ENCODE measurements at regions not wholly inside any gene's neighbourhood (a gene's known extent, or its start where the extent isn't known, plus 50 kb on each side); places are given as distances from the start of the nearest gene placed in this dataset.

DNA sequence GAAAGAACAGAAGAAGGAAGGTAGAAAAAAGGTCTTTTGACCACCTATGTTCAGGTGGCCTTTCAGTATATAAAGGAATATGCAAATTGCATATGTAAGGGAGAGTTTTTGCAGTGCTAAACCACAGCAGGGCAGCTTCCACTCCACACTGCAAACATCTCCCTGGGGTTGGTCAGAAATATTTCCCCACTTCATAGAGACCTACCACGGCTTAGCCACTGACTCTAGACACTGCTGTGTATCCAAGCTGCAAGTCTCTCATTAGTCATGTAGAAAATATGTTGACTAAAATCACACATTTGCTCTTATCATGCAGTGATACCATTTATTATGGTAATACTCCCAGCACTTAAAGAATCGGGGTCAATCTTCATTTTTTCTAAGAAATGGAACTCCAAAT, 214.9 kb upstream of the NR2F2 start:
- no peaks in the 10 kb centered on the region for H3K36me3 Mint-ChIP-seq (ENCODE audit: low read depth)
- H3K4me1 ChIP-seq (ENCODE audit: insufficient read depth) = peaks cover 10% of the 10 kb centered on the region; the same call in 1 of the 2 replicates
- H3K79me2 ChIP-seq (replicated peaks; ENCODE audit: insufficient read depth) = no peaks in the 10 kb centered on the region
- H3K27me3 Mint-ChIP-seq (ENCODE audit: insufficient read depth, low read depth, poor library complexity) = peaks cover 8% of the 10 kb centered on the region
- no peak overlapping the region for H3K4me2 ChIP-seq
- ATAC-seq (no peak), DNase-seq (ENCODE audit: low spot score) (no peak)
- H3K36me3 ChIP-seq (ENCODE audit: insufficient read depth) = no peaks in the 10 kb centered on the region
- no peak overlapping the region for H3K27ac Mint-ChIP-seq
- no peaks in the 10 kb centered on the region for H3K9me3 Mint-ChIP-seq
- TF ChIP-seq, protein P1, sequence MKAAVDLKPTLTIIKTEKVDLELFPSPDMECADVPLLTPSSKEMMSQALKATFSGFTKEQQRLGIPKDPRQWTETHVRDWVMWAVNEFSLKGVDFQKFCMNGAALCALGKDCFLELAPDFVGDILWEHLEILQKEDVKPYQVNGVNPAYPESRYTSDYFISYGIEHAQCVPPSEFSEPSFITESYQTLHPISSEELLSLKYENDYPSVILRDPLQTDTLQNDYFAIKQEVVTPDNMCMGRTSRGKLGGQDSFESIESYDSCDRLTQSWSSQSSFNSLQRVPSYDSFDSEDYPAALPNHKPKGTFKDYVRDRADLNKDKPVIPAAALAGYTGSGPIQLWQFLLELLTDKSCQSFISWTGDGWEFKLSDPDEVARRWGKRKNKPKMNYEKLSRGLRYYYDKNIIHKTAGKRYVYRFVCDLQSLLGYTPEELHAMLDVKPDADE (IDR thresholded peaks at IDR 0.05) = no peak
- TF ChIP-seq POLR2AphosphoS5 (IDR thresholded peaks at IDR 0.05; ENCODE audit: low read depth) = no peak
- no peak for TF ChIP-seq EZH2phosphoT487 (IDR thresholded peaks at IDR 0.05; ENCODE audit: unreplicated experiment)
- TF ChIP-seq, protein P2, sequence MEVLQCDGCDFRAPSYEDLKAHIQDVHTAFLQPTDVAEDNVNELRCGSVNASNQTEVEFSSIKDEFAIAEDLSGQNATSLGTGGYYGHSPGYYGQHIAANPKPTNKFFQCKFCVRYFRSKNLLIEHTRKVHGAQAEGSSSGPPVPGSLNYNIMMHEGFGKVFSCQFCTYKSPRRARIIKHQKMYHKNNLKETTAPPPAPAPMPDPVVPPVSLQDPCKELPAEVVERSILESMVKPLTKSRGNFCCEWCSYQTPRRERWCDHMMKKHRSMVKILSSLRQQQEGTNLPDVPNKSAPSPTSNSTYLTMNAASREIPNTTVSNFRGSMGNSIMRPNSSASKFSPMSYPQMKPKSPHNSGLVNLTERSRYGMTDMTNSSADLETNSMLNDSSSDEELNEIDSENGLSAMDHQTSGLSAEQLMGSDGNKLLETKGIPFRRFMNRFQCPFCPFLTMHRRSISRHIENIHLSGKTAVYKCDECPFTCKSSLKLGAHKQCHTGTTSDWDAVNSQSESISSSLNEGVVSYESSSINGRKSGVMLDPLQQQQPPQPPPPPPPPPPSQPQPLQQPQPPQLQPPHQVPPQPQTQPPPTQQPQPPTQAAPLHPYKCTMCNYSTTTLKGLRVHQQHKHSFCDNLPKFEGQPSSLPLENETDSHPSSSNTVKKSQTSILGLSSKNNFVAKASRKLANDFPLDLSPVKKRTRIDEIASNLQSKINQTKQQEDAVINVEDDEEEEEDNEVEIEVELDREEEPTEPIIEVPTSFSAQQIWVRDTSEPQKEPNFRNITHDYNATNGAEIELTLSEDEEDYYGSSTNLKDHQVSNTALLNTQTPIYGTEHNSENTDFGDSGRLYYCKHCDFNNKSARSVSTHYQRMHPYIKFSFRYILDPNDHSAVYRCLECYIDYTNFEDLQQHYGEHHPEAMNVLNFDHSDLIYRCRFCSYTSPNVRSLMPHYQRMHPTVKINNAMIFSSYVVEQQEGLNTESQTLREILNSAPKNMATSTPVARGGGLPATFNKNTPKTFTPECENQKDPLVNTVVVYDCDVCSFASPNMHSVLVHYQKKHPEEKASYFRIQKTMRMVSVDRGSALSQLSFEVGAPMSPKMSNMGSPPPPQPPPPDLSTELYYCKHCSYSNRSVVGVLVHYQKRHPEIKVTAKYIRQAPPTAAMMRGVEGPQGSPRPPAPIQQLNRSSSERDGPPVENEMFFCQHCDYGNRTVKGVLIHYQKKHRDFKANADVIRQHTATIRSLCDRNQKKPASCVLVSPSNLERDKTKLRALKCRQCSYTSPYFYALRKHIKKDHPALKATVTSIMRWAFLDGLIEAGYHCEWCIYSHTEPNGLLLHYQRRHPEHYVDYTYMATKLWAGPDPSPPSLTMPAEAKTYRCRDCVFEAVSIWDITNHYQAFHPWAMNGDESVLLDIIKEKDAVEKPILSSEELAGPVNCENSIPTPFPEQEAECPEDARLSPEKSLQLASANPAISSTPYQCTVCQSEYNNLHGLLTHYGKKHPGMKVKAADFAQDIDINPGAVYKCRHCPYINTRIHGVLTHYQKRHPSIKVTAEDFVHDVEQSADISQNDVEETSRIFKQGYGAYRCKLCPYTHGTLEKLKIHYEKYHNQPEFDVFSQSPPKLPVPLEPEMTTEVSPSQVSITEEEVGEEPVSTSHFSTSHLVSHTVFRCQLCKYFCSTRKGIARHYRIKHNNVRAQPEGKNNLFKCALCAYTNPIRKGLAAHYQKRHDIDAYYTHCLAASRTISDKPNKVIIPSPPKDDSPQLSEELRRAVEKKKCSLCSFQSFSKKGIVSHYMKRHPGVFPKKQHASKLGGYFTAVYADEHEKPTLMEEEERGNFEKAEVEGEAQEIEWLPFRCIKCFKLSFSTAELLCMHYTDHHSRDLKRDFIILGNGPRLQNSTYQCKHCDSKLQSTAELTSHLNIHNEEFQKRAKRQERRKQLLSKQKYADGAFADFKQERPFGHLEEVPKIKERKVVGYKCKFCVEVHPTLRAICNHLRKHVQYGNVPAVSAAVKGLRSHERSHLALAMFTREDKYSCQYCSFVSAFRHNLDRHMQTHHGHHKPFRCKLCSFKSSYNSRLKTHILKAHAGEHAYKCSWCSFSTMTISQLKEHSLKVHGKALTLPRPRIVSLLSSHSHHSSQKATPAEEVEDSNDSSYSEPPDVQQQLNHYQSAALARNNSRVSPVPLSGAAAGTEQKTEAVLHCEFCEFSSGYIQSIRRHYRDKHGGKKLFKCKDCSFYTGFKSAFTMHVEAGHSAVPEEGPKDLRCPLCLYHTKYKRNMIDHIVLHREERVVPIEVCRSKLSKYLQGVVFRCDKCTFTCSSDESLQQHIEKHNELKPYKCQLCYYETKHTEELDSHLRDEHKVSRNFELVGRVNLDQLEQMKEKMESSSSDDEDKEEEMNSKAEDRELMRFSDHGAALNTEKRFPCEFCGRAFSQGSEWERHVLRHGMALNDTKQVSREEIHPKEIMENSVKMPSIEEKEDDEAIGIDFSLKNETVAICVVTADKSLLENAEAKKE (CRISPR knock-in tag; IDR thresholded peaks at IDR 0.05) = no peak
- TF ChIP-seq, protein P3, sequence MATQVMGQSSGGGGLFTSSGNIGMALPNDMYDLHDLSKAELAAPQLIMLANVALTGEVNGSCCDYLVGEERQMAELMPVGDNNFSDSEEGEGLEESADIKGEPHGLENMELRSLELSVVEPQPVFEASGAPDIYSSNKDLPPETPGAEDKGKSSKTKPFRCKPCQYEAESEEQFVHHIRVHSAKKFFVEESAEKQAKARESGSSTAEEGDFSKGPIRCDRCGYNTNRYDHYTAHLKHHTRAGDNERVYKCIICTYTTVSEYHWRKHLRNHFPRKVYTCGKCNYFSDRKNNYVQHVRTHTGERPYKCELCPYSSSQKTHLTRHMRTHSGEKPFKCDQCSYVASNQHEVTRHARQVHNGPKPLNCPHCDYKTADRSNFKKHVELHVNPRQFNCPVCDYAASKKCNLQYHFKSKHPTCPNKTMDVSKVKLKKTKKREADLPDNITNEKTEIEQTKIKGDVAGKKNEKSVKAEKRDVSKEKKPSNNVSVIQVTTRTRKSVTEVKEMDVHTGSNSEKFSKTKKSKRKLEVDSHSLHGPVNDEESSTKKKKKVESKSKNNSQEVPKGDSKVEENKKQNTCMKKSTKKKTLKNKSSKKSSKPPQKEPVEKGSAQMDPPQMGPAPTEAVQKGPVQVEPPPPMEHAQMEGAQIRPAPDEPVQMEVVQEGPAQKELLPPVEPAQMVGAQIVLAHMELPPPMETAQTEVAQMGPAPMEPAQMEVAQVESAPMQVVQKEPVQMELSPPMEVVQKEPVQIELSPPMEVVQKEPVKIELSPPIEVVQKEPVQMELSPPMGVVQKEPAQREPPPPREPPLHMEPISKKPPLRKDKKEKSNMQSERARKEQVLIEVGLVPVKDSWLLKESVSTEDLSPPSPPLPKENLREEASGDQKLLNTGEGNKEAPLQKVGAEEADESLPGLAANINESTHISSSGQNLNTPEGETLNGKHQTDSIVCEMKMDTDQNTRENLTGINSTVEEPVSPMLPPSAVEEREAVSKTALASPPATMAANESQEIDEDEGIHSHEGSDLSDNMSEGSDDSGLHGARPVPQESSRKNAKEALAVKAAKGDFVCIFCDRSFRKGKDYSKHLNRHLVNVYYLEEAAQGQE (IDR thresholded peaks at IDR 0.05; ENCODE audit: unreplicated experiment) = no peak
- TF ChIP-seq ZNF114 (CRISPR knock-in tag; IDR thresholded peaks at IDR 0.05) = no peak
- TF ChIP-seq EZH2 (IDR thresholded peaks at IDR 0.05; ENCODE audit: low read depth, unreplicated experiment) = no peak
- TF ChIP-seq, protein P4, sequence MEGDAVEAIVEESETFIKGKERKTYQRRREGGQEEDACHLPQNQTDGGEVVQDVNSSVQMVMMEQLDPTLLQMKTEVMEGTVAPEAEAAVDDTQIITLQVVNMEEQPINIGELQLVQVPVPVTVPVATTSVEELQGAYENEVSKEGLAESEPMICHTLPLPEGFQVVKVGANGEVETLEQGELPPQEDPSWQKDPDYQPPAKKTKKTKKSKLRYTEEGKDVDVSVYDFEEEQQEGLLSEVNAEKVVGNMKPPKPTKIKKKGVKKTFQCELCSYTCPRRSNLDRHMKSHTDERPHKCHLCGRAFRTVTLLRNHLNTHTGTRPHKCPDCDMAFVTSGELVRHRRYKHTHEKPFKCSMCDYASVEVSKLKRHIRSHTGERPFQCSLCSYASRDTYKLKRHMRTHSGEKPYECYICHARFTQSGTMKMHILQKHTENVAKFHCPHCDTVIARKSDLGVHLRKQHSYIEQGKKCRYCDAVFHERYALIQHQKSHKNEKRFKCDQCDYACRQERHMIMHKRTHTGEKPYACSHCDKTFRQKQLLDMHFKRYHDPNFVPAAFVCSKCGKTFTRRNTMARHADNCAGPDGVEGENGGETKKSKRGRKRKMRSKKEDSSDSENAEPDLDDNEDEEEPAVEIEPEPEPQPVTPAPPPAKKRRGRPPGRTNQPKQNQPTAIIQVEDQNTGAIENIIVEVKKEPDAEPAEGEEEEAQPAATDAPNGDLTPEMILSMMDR (conservative IDR thresholded peaks at IDR 0.05; ENCODE audit: low read depth in 2 of 2) = no peak
- no peak for TF ChIP-seq CREB1 (CRISPR knock-in tag; IDR thresholded peaks at IDR 0.05; ENCODE audit: low read depth)
- TF ChIP-seq NANOG (IDR thresholded peaks at IDR 0.05; ENCODE audit: borderline replicate concordance) = no peak
- TF ChIP-seq ZNF331 (CRISPR knock-in tag; IDR thresholded peaks at IDR 0.05; ENCODE audit: low read depth) = no peak
- no peak for TF ChIP-seq JUNB (IDR thresholded peaks at IDR 0.05; ENCODE audit: unreplicated experiment)
- TF ChIP-seq STAT1 (IDR thresholded peaks at IDR 0.05; ENCODE audit: unreplicated experiment) = no peak
- H3F3A ChIP-seq (replicated peaks; ENCODE audit: low read depth) = no peaks in the 10 kb centered on the region
- H3K4me3 Mint-ChIP-seq = no peak overlapping the region
- H3K4me1 Mint-ChIP-seq = peaks cover 11% of the 10 kb centered on the region
- H4K20me1 ChIP-seq (replicated peaks; ENCODE audit: insufficient read depth) = no peaks in the 10 kb centered on the region
- H3K9me2 ChIP-seq (ENCODE audit: insufficient read depth) = no peaks in the 10 kb centered on the region
- H3K27ac ChIP-seq (ENCODE audit: low read depth) = no peak overlapping the region
- no peak overlapping the region for H3K4me3 ChIP-seq
- no peak overlapping the region for H2AFZ ChIP-seq
- no peaks in the 10 kb centered on the region for H3K27me3 ChIP-seq (ENCODE audit: insufficient read depth)
